Limb (tissue), 2 donors: ENCODE measurements at regions not wholly inside any gene's neighbourhood (a gene's known extent, or its start where the extent isn't known, plus 50 kb on each side); places are given as distances from the start of the nearest gene placed in this dataset.
A peak's percentile ranks its signal among the peaks of the same experiment; 100 is the strongest.
"Not testable (repeated sequence)": the region's sequence is repeated elsewhere in the genome, so short reads cannot be mapped to it uniquely, and the experiment has no call there.

Source experiments
- DNase-seq, 2 donors: peaks; one replicate each; pipeline ENCODE4 v3.0.0-alpha.2; 2016; ENCODE audit errors: extremely low spot score in 2 of 2

DNA sequence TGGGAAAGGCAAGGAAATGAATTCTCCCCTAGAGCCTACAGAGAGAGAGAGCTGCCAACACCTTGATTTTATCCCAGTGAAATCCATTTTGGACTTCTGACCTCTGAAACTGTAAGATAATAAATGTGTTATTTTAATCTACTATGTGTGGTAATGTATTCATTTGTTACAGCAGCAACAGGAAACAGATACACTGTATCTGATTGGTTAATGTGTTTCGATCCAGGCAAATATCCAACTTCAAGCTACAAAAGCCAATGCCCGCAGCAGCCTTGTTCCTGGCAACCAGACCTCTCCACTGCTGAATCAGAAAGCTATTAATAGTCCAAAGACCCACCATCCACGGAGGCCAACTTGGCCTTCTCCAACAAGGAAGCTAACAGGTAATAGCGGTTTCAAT is 318.1 kb downstream of the PTTG2 start:
- DNase-seq: no peak

DNA sequence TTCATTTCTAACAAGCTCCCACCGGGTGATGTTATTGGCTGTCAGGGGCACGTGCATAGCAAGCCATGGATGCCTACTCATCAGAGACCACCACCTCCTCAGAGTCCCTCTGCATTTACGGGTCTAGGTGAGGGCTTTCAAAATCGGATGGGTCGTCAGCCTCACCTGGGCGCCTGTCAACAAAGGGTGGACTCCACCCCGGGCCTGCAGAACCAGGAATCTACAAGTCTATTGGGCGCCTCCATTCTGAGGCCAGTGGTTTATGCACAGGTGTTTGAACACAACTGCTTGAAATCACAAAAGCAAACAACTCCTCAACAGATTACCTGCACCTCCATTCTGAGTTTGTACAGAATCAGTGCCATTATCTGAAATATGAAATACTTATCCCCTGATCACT is 318.9 kb downstream of the PTTG2 start:
- no peak for DNase-seq

DNA sequence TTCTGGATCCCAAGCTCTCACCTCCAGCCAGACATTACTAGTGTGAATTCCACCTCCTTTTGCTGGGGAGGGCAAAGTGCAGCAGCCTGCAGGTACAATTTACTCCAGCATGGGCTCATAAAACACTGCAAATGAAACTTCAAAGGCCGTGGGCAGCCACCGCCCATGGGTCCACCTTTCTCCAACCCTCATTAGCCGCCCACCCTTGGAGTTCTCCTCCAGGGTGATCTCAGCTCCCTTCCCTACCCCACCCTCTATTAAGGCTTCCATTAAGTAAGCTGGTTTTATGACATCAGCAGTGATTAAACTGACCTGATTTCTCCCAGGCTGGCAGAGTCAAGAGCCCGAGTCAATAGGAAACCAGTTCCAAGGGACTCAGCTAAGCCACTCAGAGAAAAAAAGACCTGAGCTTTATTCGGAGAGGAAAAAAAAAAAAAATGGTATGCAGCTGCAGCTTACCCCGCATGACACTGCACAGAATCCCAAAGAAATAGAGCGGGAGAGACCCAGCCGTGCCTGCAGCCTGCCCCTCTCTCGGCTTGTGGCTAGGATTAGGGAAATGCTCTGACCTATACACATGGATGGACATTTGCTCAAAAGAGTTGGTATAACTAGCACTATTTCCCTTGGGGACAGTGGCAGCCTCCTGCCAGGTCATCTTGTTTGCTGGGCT is 319.6 kb downstream of the PTTG2 start:
- no peak for DNase-seq

DNA sequence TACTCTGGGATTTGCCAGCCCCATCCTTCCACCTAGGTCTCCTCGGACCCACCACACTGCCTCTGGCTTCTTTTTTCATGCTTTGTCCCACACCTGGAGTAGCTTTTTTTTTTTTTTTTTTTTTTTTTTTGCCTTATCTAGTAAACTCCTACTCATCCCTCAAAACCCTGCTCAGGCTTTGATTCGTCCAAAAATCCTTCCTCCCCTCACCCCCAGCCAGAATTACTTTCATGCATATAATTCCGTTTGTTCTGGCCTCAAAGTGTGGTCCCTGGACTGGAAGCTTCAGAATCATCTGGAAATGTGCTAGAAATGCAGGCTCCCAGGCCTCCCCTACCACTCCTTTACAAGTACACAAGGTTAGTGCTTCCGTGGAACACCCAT is 320.1 kb downstream of the PTTG2 start:
- no peak for DNase-seq

DNA sequence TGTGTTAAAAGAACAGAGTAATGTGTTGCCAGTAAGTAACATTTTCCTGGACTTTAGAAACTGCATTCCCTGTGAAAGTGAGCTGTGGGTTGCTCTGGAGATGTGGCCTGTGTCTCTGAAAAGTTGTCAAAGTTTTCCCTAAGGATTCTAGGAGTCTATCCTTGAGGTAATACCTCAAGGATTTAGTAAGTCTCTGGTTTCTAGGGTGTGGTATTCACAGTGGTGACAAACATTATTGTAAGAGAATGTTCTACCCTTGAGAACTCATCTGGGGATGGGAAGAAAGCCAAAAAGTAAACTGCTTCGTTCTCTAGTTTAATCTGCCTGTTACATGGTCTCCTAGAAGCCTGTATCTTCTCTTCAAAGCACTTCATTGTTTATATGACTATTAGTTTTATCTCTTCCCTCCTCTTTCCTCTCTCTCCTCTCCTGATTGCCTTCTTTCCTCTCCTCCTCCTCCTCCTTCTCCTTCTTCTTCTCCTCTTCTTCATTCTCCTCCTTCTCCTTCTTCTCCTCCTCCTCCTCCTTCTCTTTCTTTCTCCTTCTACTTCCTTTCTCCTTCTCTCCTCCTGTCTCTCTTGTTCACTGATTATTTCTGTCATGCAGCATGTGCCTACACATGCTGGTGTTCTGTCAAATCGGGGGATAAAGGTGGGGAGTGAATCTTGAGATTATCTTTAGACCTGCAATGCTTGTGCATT is 321.3 kb downstream of the PTTG2 start:
- peak in 1 of 2 donors; percentile 38 for DNase-seq

DNA sequence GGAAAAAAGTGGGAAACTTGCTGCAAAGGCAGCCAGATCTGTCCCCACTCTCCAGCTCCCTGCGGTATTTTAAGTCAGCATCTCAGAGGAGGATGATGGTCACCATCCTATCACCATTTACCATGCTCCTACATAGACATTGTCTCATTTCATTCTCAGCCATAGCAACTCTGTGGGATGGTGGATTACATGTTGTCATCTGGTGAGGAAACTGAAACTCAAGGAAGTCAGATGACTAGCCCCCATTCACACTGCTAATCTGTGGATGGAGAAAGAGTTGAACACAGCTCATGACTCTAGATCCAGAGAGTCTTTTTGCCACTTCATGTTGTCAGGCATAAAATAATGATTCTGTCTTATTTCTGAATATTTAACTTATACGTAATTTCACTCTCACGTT is 323.5 kb downstream of the PTTG2 start:
- DNase-seq: no peak

DNA sequence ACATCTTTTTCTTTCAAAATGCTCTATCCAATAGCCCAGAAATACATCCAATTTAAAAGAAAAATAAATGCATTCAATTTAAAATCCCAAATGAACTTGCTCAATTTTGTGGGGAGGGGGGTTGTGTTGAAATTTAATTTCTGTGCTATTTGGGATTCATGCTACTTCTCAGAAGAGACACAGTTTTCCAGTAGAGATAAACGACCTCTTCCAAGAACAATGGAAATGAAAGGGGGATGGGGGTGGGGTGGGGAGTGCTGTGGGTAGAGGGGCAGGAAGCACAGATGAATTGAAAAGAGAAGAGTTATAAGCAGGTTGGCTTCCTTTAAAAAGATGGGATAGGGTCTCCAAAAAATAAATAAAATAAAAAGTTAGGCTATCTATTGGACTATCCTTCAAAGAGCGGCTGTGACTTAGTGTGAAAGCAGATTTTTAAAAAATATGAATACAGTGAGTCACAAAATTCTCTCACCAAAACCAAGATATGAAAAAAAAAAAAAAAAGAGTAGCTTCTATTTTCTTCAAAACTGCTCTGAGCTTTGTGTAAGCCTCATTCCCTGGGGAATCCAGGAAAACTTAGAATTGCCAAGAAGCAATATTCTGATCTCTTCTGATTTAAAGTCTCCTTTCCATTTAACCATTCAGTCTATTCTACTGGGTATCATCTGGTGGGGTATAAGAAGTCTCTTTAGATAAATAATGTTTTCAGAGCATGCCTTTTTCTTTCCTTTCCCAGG is 324.3 kb downstream of the PTTG2 start:
- DNase-seq: no peak

DNA sequence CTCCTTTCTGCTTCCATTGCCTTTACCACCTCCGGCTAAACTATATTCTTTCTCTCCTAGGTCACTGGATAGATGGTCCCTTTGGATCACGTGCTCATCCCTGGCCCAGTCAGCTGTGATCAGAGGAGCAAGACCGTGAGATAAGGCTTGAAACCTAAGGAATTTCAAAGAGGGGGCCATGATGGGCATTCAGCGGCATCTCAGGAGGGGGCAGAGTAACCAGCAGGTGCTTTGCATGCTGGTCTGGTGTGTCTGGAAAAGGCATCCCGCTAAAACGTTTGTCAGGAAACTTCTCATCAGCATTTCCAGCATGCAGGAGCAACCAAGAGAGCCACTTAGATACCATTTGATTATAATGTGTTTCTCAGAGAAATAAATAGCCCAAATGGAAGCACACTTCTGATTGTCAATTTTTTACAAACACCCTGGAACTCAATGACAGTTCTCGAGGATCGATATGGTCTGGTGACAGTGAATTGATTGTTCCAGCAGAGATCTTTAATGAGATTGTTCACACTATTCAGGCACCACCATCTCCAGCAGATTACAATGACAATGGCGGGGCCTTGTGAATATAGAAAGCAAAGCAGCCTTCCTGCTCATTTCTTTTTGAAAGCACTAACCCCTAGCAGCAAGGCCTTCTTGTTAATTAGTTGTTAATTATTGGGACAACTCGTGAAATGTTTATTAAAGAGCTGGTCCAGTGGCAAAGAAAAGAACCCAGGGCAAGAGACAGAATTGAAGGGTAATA is 327.1 kb downstream of the PTTG2 start:
- DNase-seq: no peak

DNA sequence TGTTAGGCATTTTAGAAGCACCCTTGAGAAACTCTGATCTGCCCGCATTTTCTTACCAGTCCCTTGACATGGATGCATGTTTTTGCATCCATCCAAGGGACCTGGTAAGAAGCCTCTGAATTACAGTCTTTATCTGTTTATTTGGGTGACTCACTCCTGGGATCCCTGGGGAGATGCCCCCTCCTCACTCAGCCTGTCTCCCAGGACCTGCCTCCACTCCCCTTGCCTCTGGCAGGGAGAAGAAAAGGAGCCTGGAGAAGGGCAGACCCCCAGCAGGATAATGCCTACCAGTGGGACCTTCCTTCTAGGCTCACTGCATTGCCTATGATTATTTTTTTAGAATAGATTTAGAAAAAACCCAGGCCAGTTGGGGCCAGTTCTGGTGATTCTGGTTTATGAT is 329.4 kb downstream of the PTTG2 start:
- no peak for DNase-seq

DNA sequence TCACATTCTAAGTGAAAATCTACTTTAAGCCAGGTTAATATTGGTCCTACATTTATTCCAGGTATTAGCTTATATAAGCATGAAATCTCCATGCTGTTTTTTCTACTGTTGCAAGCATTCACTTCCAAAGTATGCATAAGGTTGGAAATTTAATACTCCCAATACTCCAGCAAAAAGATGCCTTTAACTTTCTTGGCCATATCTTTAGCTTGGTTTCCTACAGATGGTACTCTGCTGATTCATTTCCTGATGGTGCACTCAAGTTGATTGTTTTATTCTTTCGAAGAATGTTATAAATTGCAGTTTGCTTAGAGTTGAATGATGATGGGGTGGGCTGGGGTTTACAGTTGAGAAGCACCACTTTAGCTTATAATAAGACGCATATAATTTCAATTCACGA is 330.2 kb downstream of the PTTG2 start:
- DNase-seq: peak in 1 of 2 donors; percentile 24

DNA sequence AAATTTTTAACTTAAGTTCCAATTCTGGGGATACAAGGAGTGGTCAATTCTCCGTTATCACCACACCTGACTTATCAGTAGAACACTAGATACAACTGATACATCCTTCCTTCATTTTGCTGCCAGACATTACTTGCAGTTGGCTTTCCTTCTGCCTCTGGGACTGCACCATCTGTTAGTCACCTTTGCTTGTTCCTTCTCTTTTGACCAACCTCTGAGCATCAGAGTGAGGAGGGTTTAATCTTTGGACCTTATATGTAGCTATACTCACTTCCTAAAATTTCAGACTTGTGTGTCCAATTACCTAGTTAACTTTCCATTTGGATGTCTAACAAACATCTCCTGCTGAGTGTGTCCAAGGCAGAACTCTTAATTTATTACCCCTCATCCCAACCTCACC is 330.7 kb downstream of the PTTG2 start:
- DNase-seq: no peak

DNA sequence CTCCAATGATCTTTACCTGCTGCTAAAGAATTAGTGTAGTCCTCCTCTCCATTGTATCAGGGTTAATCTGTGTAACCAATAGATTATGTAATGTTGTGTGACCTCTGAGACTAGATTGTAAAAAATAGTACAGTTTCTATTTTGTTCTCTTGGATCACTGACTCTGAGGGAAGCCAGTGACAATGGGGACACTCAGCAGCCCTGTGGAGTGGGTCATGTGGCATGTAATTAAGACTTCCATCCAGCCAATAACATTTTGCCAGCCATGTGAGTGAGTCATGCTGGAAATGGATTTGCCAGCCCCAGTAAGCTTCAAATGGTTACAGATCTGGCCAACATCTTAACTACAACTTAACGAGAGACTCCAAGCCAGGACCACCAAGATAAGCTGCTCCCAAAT is 332.3 kb downstream of the PTTG2 start:
- DNase-seq: no peak

DNA sequence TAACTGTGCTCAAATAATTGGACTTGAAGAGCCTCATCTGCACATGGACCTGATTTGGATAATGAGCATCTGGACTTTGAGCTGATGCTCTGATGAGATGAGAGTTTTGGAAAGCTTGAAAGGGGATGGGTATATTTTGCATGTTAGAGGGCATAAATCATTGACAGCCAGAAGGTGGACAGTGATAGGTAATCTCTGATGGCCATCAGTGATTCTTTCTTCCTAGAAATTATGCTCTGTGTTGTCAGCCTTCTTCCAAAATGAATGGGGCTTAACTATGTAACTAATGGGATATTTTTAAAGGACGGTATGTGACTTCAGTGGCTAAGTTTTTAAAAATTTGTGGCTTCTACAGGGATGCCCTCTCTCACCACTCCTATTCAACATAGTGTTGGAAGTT is 334.0 kb downstream of the PTTG2 start:
- no peak for DNase-seq

DNA sequence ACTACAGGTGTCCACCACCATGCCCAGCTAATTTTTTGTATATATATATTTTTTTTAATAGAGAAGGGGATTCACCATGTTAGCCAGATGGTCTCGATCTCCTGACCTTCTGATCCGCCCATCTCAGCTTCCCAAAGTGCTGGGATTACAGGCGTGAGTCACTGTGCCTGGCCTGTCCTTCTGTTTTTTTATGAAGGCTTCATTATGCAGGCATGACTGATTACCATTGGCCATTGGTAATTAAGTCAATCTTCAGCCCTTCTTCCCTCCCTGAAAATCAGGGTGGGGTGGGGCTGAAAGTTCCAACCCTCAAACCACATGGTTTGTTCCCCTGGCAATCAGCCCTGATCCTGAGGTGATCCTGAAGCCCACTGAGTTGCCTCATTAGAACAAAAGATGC is 336.9 kb downstream of the PTTG2 start:
- DNase-seq: no peak

DNA sequence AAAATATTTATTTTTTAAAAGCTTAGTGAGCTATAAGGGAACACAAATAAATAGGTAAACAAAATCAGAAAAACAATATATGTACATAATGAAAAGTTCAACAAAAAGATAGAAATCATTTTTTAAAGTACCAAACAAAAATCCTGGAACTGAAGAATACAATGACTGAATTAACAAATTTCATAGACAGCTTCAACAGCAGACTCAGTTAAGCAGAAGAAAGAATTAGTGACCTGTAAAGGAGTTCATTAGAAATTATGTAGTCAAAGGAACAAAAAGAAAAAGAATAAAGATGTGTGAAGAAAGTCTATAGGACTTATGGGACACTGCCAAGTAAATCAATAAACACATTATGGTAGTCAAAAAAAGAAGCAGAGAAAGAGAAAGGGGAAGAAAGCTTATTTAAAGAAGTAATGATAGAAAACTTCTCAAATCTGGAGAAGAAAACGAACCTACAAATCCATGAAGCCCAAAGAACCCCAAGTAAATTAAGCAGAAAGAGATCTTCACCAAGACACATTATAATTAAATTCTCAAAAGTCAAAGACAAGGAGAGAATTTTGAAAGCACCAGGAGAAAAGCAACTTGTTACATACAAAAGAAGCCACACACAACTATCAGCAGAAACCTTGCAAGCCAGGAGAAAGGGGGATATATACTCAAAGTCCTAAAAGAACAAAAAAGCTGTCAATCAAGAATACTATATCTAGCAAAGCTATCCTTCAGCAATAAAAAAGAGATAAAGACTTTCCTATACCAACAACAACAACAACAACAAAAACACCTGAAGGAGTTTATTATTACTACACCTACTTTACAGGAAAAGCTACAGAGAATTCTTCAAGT is 338.9 kb downstream of the PTTG2 start:
- no peak for DNase-seq

DNA sequence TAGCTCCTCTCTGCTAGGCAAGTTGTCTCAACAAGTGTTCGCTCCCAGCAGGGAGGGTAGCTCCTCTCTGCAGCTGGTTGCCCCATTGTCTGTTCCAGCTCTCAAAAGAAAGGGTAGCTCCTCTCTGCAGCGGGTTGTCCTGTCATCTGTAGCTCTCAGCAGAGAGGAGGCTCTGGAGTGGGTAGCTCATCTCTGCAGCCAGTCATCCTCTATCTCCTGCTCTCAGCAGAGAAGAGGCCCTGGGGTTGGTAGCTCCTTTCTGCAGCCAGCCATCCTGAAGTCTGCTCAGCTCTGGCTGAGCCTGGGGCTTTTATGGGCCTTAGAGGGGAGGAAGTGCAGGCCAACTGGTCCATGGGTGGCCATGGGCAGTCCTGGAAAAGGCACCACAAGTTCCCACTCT is 342.7 kb downstream of the PTTG2 start:
- DNase-seq: no peak

DNA sequence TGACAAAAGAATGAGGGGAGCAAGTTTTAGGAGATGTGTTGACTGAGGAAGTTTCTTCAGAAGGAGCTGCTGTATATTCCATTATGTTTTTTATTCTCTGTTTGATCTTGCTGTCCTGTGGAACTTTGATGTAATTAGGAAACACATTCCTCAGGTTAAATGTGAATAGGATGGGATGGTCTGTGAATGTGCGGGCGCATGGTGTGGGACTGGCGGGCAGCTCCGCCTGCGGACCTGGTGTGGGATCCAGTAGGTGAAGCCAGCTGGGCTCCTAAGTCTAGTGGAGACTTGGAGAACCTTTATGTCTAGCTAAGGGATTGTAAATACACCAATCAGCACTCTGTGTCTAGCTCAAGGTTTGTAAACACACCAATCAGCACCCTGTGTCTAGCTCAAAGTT is 344.3 kb downstream of the PTTG2 start:
- DNase-seq: not testable (repeated sequence)

DNA sequence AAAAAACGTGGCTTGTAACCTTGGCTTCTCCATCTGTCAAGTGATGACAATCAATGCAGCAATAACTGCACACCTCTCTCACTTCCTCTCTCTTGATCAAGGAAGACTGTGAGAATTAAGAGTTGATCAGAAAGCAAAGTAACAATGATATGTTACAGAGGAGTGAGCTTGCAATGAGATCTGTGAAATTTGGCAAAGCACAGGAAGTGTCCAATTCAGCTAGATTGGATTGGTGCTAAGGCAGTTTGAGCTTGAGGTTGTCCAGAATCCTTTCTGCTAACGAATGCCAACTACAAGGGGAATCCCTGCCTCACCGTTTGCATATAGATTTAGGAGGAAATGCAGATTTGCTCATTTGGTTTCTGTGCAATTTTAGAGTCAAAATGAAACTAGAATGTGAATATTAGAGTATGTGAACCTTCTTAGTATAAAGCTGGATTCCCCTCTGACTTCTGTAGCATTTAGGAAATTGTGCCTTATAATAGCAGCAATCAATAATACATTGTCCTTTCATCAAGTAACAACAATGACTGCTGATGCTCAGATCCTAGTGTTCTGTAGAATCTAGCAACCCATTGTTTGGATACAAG is 346.4 kb downstream of the PTTG2 start:
- DNase-seq: no peak

DNA sequence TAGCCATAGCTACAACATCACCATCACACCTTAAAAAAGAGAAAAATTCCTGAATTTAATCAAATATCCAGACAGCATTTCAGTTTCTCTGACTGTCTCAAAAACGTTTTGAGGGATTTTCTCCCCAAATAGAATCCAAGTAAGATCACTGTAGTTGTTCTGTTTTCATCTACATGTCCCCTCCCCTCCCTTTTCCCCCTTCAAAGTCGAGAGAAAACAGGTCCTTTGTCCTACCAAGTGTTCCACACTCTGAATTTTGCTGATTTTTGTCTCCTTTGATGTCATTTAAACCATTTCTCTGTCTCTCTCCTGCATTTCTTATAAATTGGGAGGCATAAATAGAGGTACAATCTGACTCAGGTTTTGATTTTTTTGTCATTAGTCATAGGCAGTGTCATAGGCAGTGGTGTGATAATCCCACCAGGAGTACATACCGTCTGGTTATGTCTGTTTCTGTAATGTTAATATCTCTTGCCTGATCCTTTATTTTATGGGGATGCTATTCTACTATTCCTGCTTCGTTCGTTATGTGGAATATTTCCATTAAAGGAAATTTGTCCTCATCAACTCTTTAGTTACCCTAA is 348.6 kb downstream of the PTTG2 start:
- no peak for DNase-seq

DNA sequence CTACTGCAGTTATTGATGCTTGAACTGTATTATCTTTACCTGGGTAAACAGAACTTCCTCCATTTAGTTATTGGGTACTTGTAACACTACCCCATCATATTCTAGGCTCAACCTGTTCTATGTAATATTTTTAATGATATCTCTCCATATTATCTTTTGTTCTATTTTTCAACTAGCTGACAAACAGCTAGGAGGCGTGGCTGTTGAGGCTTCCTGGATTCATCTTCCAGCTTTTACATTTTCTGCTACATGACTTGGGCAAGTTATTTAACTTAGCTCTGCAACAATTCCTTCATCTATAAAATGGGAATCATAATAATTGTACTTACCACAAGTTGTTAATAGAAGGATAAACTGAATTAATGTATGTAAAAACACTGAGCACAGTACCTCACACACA is 349.3 kb downstream of the PTTG2 start:
- DNase-seq: no peak
